HCT116 (cell line): ENCODE measurements at regions not wholly inside any gene's neighbourhood (a gene's known extent, or its start where the extent isn't known, plus 50 kb on each side); places are given as distances from the start of the nearest gene placed in this dataset.

ENCODE experiments used
- ATAC-seq: fragments of 200-7000 bp; cut with Tn5 transposase; 2 replicates; pipeline ENCODE4 v1.9.1; 2020; ENCODE audit warnings: mild to moderate bottlenecking, moderate library complexity
- BruUV-seq: library from RNA; stranded (reverse); fragments of 400-500 nt; replicated peaks from 2 replicates; lab custom pipeline; 2021; lab: Mats Ljungman, UMichigan
- CTCF ChIA-PET: fragments of 300-600 bp; sonication (Branson Sonifier 250); formaldehyde crosslinking; loops from one replicate; lab custom pipeline; 2021; ENCODE audit warnings: antibody characterized with exemption; lab: Charles Lee
- POLR2A ChIA-PET: fragments of 300-600, 350-600 bp; sonication (Branson Sonifier 250); formaldehyde crosslinking; loops from one replicate; lab custom pipeline; 2021; ENCODE audit warnings: antibody characterized with exemption; lab: Charles Lee
- RAD21 ChIA-PET, 2 experiments: fragments of 300-600 bp; sonication (Branson Sonifier 250); formaldehyde crosslinking; loops; one replicate each; lab custom pipeline; 2023; ENCODE audit warnings: low total read pairs in 2 of 2; ENCODE audit not compliant: uncharacterized antibody in 2 of 2, unreplicated experiment in 2 of 2, low non-redundant PET in 1 of 2; lab: Charles Lee
- DNase-seq: peaks from one replicate; pipeline ENCODE4 v3.0.0-alpha.2; 2010; ENCODE audit warnings: low read depth, low spot score
- H2AFZ ChIP-seq: fragments of 200-600 bp; shearing (Covaris generic), sonication (generic); 2 replicates; pipeline ENCODE4 v1.6.1; 2017; ENCODE audit warnings: low read depth, mixed run types, mixed read lengths, antibody characterized with exemption, low read length; ENCODE audit not compliant: poor library complexity, severe bottlenecking
- H3K27ac ChIP-seq: 2 replicates; pipeline ENCODE4 v1.5.1; 2012; ENCODE audit warnings: low read depth, low read length
- H3K27me3 ChIP-seq: fragments of 200-600 bp; sonication (generic); 2 replicates; pipeline ENCODE4 v1.6.1; 2016; ENCODE audit warnings: mixed run types, low read length, mixed read lengths; ENCODE audit not compliant: insufficient read depth
- H3K36me3 ChIP-seq, 2 experiments: fragments of 200-500 bp in 1 of 2; fragments of 200-600 bp in 1 of 2; sonication (Bioruptor generic) in 1 of 2; sonication (generic) in 1 of 2; 2 replicates each; pipeline versions ENCODE4 v1.5.1 to v1.6.1; 2014 to 2016; ENCODE audit warnings: low read length in 2 of 2, inconsistent platforms in 1 of 2, mixed read lengths in 1 of 2, mixed run types in 1 of 2; ENCODE audit not compliant: insufficient read depth in 2 of 2, control insufficient read depth in 1 of 2
- H3K4me1 ChIP-seq, 2 experiments: fragments of 200-600 bp in 1 of 2; sonication (generic) in 1 of 2; 2 replicates each; pipeline versions ENCODE4 v1.5.1 to v1.6.1; 2012 to 2017; ENCODE audit warnings: low read length in 2 of 2, inconsistent platforms in 1 of 2, mild to moderate bottlenecking in 1 of 2, mixed read lengths in 1 of 2, mixed run types in 1 of 2, moderate library complexity in 1 of 2; ENCODE audit not compliant: insufficient read depth in 2 of 2, control insufficient read depth in 1 of 2
- H3K4me2 ChIP-seq: fragments of 200-600 bp; sonication (generic); 2 replicates; pipeline ENCODE4 v1.6.1; 2017; ENCODE audit warnings: mixed run types, low read length, mixed read lengths
- H3K4me3 ChIP-seq, 2 experiments: fragments of 200-600 bp in 1 of 2; sonication (generic) in 1 of 2; replicated peaks in 1 of 2; 2 replicates each; pipeline ENCODE4 v1.5.1; 2011 to 2016; ENCODE audit warnings: low read length in 2 of 2, control low read depth in 1 of 2, low read depth in 1 of 2, mild to moderate bottlenecking in 1 of 2, mixed read lengths in 1 of 2, mixed run types in 1 of 2
- H3K79me2 ChIP-seq: fragments of 200-600 bp; sonication (generic); 2 replicates; pipeline ENCODE4 v1.6.1; 2017; ENCODE audit warnings: mild to moderate bottlenecking, mixed run types, low read length, moderate library complexity, mixed read lengths; ENCODE audit not compliant: insufficient read depth
- H3K9ac ChIP-seq: fragments of 200-600 bp; sonication (generic); 2 replicates; pipeline ENCODE4 v1.6.1; 2016; ENCODE audit warnings: low read length, mixed read lengths
- H3K9me2 ChIP-seq: fragments of 200-600 bp; sonication (generic), shearing (Covaris generic); 2 replicates; pipeline ENCODE4 v1.6.1; 2017; ENCODE audit warnings: mixed run types, mild to moderate bottlenecking, moderate library complexity; ENCODE audit not compliant: insufficient read depth
- H3K9me3 ChIP-seq, 2 experiments: fragments of 200-500 bp in 1 of 2; fragments of 200-600 bp in 1 of 2; sonication (Bioruptor generic) in 1 of 2; sonication (generic) in 1 of 2; 2 replicates each; pipeline ENCODE4 v1.6.1; 2014 to 2017; ENCODE audit warnings: low read length in 2 of 2, mixed read lengths in 2 of 2, inconsistent platforms in 1 of 2, low read depth in 1 of 2, mild to moderate bottlenecking in 1 of 2, mixed run types in 1 of 2, moderate library complexity in 1 of 2; ENCODE audit not compliant: control insufficient read depth in 1 of 2, insufficient read depth in 1 of 2
- H4K20me1 ChIP-seq: fragments of 200-600 bp; sonication (generic), shearing (Covaris generic); 2 replicates; pipeline ENCODE4 v1.6.1; 2017; ENCODE audit warnings: mixed run types, mild to moderate bottlenecking, moderate library complexity; ENCODE audit not compliant: insufficient read depth
- ELF1 ChIP-seq: IDR thresholded peaks from 2 replicates; pipeline ENCODE4 v1.6.1; 2012; ENCODE audit warnings: low read depth, borderline replicate concordance
- FOSL1 ChIP-seq: IDR thresholded peaks from 2 replicates; pipeline ENCODE4 v1.6.1; 2012; ENCODE audit warnings: low read depth
- TCF7L2 ChIP-seq: IDR thresholded peaks from 2 replicates; pipeline ENCODE4 v1.7.0; 2011; ENCODE audit warnings: borderline replicate concordance, inconsistent platforms; ENCODE audit not compliant: insufficient read depth, insufficient read length; ENCODE audit errors: extremely low read depth
- intact Hi-C: fragments of 100-400 bp; cut with micrococcal nuclease; formaldehyde crosslinking; loops from 2 replicates; pipeline ENCODE4 v1.10.0; 2022
- TF ChIP-seq, protein P1 (sequence below): IDR thresholded peaks from 2 replicates; pipeline ENCODE4 v1.6.1; 2012

DNA sequence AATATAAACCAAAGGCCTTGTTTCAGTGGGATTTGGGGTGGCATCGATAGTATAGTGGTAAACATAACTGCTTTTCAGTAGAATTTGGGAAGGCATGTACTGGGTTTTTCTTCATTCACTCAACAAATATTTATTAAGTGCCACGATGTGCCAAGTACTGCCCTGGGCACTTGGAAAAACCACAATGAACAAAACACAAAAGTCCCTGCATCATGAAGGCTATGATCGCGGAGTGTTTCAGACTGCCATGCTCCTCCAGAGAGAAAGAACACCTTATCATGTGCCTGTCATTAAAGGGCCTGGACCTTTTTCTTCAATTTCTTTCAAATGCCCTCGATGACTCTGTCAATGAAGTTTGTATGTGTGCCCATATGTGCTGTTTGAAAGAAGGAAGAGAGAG is 59.2 kb upstream of the CEP85L start:
- no peak for ATAC-seq
- intact Hi-C loops, result no loop called here
- no peak overlapping the region for H3K4me3 ChIP-seq
- no peaks in the 10 kb centered on the region for H3K36me3 ChIP-seq
- no TSS peak for BruUV-seq
- no peaks in the 10 kb centered on the region for H3K27me3 ChIP-seq
- no peaks in the 10 kb centered on the region for H4K20me1 ChIP-seq
- no peak overlapping the region for H3K27ac ChIP-seq
- H3K4me1 ChIP-seq, result no peaks in the 10 kb centered on the region
- no peak overlapping the region for H3K9ac ChIP-seq
- ChIA-PET CTCF (no interaction called here), RAD21 (no interaction called here), POLR2A (no interaction called here)
- H3K9me2 ChIP-seq, result no peaks in the 10 kb centered on the region
- H3K9me3 ChIP-seq, result no peaks in the 10 kb centered on the region
- H3K79me2 ChIP-seq, result no peaks in the 10 kb centered on the region
- no peak overlapping the region for H3K4me2 ChIP-seq
- DNase-seq, result no peak
- no peak for TF ChIP-seq FOSL1
- TF ChIP-seq, protein P1, sequence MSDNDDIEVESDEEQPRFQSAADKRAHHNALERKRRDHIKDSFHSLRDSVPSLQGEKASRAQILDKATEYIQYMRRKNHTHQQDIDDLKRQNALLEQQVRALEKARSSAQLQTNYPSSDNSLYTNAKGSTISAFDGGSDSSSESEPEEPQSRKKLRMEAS, result no peak
- TF ChIP-seq, all 23 proteins: peak for 0
- no peak overlapping the region for H2AFZ ChIP-seq

DNA sequence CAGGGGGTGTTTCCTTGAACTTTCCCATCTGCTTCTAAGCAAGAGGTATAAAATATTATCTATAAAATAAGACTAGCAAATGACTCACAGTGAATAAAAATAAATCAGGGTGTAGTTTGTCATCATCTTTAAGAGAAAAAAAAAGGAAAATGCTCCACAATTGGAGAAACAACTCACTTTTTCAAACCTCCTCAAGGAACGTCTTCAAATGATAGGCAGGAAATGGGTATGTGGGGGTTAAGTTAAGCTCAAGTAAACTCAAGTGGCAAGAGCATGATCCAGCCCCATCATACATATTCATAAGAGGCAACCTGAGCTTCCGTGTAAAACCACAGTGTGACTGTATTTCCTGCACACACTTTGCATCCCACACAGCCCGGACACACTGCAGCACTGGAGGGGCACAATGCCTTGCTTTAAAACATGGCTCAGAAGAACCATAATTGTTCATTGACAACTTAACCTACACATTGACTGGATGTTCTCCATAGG is 58.5 kb upstream of the CEP85L start:
- POLR2A ChIA-PET, result no interaction called here
- no peak overlapping the region for H3K27ac ChIP-seq
- no TSS peak for BruUV-seq

More for the DNA sequence above, 58.5 kb upstream of the CEP85L start:
- Histone ChIP-seq H2AFZ (no peak overlapping the region), H3K36me3 (no peaks in the 10 kb centered on the region), H3K9ac (no peak overlapping the region), H3K4me1 (no peaks in the 10 kb centered on the region), H3K9me3 (no peaks in the 10 kb centered on the region), H3K4me3 (no peak overlapping the region), H3K27me3 (no peaks in the 10 kb centered on the region), H3K79me2 (no peaks in the 10 kb centered on the region), H4K20me1 (no peaks in the 10 kb centered on the region), H3K9me2 (no peaks in the 10 kb centered on the region), H3K4me2 (no peak overlapping the region)
- ChIA-PET CTCF (no interaction called here), RAD21 (interaction anchor here (0.6 kb wide), 2 partner anchors 30 to 1401 kb away, joined by 3 read pairs; no protein-coding TSS in a partner anchor)
- intact Hi-C loops, result no loop called here
- ATAC-seq, result no peak
- TF ChIP-seq TCF7L2 (no peak), ELF1 (no peak)
- DNase-seq, result no peak
